RWPE1 (cell line): ENCODE measurements at regions not wholly inside any gene's neighbourhood (a gene's known extent, or its start where the extent isn't known, plus 50 kb on each side); places are given as distances from the start of the nearest gene placed in this dataset.

ENCODE experiments used
- CTCF ChIA-PET: fragments of 350-600 bp; sonication (Branson Sonifier 250); formaldehyde crosslinking; extraction: SDS; loops from one replicate; lab custom pipeline; 2021; lab: Yijun Ruan, JAX
- POLR2A ChIA-PET: fragments of 400-600 bp; formaldehyde crosslinking; extraction: SDS; loops from one replicate; lab custom pipeline; 2020; ENCODE audit warnings: antibody characterized with exemption; ENCODE audit not compliant: low non-redundant PET; lab: Yijun Ruan, JAX
- DNase-seq: peaks from one replicate; pipeline ENCODE4 v3.0.0; 2012; ENCODE audit warnings: low spot score
- H3K27ac ChIP-seq: fragments of 450-650 bp; 2 replicates; pipeline ENCODE4 v1.5.1; 2017
- TF ChIP-seq, protein P1 (sequence below): fragments of 450-650 bp; conservative IDR thresholded peaks from 2 replicates; pipeline ENCODE4 v1.5.1; 2017; ENCODE audit warnings: low read depth, mild to moderate bottlenecking

DNA sequence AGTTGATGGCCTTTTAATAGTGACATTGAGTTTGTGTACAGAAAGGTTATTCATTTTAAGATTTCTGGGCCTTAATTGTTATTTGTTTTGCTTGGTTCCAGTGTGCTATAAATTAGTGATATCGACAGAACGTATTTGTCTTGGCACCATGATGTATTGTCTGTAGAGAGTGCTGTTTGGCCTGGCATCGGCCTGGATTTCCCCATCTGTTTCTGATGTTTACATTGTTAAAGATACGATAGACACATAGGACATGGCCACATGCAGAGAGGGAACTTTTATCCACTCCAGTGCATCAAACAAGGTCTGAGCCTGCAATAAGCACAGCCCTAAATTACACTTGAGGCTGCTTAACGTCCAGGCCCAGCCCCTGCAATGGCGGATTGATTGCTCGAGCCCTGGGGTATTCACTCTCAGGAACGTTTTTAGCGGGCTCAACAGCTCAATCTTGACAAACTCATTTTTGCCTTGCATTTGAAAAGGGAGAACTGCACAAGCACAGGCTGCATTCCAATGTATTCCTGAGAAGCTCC lies 144.7 kb downstream of the SLC4A3 start:
- no peak for DNase-seq
- CTCF ChIA-PET: no interaction called here

GRCh38 chr2:219772697-219773096 lies 145.3 kb downstream of the SLC4A3 start:
- TF ChIP-seq, protein P1, sequence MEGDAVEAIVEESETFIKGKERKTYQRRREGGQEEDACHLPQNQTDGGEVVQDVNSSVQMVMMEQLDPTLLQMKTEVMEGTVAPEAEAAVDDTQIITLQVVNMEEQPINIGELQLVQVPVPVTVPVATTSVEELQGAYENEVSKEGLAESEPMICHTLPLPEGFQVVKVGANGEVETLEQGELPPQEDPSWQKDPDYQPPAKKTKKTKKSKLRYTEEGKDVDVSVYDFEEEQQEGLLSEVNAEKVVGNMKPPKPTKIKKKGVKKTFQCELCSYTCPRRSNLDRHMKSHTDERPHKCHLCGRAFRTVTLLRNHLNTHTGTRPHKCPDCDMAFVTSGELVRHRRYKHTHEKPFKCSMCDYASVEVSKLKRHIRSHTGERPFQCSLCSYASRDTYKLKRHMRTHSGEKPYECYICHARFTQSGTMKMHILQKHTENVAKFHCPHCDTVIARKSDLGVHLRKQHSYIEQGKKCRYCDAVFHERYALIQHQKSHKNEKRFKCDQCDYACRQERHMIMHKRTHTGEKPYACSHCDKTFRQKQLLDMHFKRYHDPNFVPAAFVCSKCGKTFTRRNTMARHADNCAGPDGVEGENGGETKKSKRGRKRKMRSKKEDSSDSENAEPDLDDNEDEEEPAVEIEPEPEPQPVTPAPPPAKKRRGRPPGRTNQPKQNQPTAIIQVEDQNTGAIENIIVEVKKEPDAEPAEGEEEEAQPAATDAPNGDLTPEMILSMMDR: no peak
- DNase-seq: no peak
- POLR2A ChIA-PET: no interaction called here
- H3K27ac ChIP-seq: no peak overlapping the region
- CTCF ChIA-PET: no interaction called here

More for the DNA sequence above, 144.7 kb downstream of the SLC4A3 start:
- no peak overlapping the region for H3K27ac ChIP-seq
- TF ChIP-seq, protein P1: no peak
- POLR2A ChIA-PET: no interaction called here

- DNase-seq: no peak
- ChIA-PET CTCF (no interaction called here), POLR2A (no interaction called here)
- no peak overlapping the region for H3K27ac ChIP-seq
- TF ChIP-seq, protein P1: no peak
Observed at GRCh38 chr2:219775506-219775905, 148.1 kb downstream of the SLC4A3 start.

GRCh38 chr2:219777388-219777787 lies 150.0 kb downstream of the SLC4A3 start:
- CTCF ChIA-PET: no interaction called here
- DNase-seq: no peak
- POLR2A ChIA-PET: no interaction called here
- TF ChIP-seq, protein P1: no peak
- no peak overlapping the region for H3K27ac ChIP-seq

DNA sequence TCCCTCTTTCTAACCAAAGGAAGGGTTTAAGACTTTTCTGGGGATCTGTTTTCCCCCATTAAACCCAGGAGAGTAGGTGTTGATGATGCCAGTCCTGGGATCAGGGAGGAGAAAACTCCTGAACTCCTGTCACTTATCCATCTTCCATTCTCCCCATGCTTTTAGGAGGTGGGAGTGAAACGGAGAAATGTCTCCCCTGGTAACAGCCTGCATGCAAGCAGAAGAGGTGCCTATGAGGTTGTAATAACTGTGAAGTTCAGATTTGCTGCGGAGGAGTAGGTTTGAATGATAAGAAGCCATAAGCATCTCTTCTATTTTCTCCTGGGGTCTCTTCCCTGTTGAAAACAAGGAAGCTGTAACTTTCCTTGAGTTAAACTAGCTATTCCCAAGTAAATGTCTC lies 150.8 kb downstream of the SLC4A3 start:
- no peak overlapping the region for H3K27ac ChIP-seq
- DNase-seq: no peak
- POLR2A ChIA-PET: no interaction called here
- CTCF ChIA-PET: no interaction called here
- TF ChIP-seq, protein P1: no peak

GRCh38 chr2:219782737-219783348 lies 155.4 kb downstream of the SLC4A3 start:
- POLR2A ChIA-PET: no interaction called here
- TF ChIP-seq, protein P1: no peak
- DNase-seq: no peak
- CTCF ChIA-PET: interaction anchor here (0.7 kb wide), 1 partner anchor 1637 kb away, joined by 4 read pairs; no protein-coding TSS in a partner anchor
- H3K27ac ChIP-seq: no peak overlapping the region
